NCI-H524 treated with DMSO at 0.1 percent for 48 hours (cell line): ENCODE measurements at regions not wholly inside any gene's neighbourhood (a gene's known extent, or its start where the extent isn't known, plus 50 kb on each side); places are given as distances from the start of the nearest gene placed in this dataset.

Experiments used
- DNase-seq: peaks from one replicate; lab custom pipeline; 2025; lab: John Stamatoyannopoulos, UW

- DNase-seq = no peak
These were observed 226.7 kb upstream of the MYOCD start for GRCh38 chr17:12438813-12439586.

GRCh38 chr17:12445331-12445730 is 220.4 kb upstream of the MYOCD start:
- no peak for DNase-seq

GRCh38 chr17:12457493-12457892 is 208.2 kb upstream of the MYOCD start:
- no peak for DNase-seq

GRCh38 chr17:12459736-12460135 is 206.0 kb upstream of the MYOCD start:
- no peak for DNase-seq

GRCh38 chr17:12463102-12463501 is 202.6 kb upstream of the MYOCD start:
- DNase-seq = no peak

- DNase-seq = no peak
These were observed 193.2 kb upstream of the MYOCD start for GRCh38 chr17:12472252-12473173.

- DNase-seq = no peak
These were observed 187.4 kb upstream of the MYOCD start for GRCh38 chr17:12478311-12478710.

GRCh38 chr17:12485361-12485906 is 180.3 kb upstream of the MYOCD start:
- DNase-seq = no peak

GRCh38 chr17:12489325-12489724 is 176.4 kb upstream of the MYOCD start:
- DNase-seq = no peak

- DNase-seq = no peak
These were observed 173.2 kb upstream of the MYOCD start for GRCh38 chr17:12492450-12492849.

- no peak for DNase-seq
These were observed 159.8 kb upstream of the MYOCD start for GRCh38 chr17:12505866-12506265.

GRCh38 chr17:12507026-12507595 is 158.6 kb upstream of the MYOCD start:
- no peak for DNase-seq

- DNase-seq = no peak
These were observed 155.9 kb upstream of the MYOCD start for GRCh38 chr17:12509801-12510200.

- no peak for DNase-seq
These were observed 155.2 kb upstream of the MYOCD start for GRCh38 chr17:12510535-12510934.

- no peak for DNase-seq
These were observed 152.9 kb upstream of the MYOCD start for GRCh38 chr17:12512694-12513355.

GRCh38 chr17:12514596-12514995 is 151.1 kb upstream of the MYOCD start:
- DNase-seq = no peak

GRCh38 chr17:12519956-12520594 is 145.6 kb upstream of the MYOCD start:
- no peak for DNase-seq

- DNase-seq = no peak
These were observed 144.3 kb upstream of the MYOCD start for GRCh38 chr17:12521416-12521815.

- DNase-seq = no peak
These were observed 143.4 kb upstream of the MYOCD start for GRCh38 chr17:12522336-12522735.

GRCh38 chr17:12522743-12523183 is 142.9 kb upstream of the MYOCD start:
- DNase-seq = no peak

- DNase-seq = no peak
These were observed 142.4 kb upstream of the MYOCD start for GRCh38 chr17:12523244-12523643.
